ENCODE measurements at regions not wholly inside any gene's neighbourhood (a gene's known extent, or its start where the extent isn't known, plus 50 kb on each side); places are given as distances from the start of the nearest gene placed in this dataset.

DNA sequence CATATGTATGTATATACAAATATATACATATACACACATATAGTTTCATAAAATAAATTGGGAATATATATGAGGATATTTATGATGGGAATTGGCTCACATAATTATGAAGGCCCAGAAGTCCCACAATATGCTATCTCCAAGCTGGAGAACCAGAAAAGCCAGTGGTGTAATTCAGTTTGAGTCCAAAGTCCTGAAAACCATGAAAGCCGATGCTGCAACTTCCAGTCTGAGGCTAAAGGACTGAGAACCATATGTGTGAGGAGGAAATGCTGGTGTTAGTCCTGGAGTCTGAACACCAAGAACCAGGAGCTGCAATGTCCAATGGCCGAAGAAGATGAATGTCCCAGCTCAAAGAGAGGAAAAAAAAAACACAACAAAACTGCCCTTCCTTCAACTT, 65.5 kb upstream of the PRKD1 start:
- no peaks in the 10 kb centered on the region for H3K79me2 ChIP-seq (ENCODE audit: low read length)
- no peak overlapping the region for H3K4me3 ChIP-seq (ENCODE audit: low read length)
- no peak overlapping the region for H2AFZ ChIP-seq (ENCODE audit: low read length)
- TF ChIP-seq EZH2 (optimal IDR thresholded peaks at IDR 0.05; ENCODE audit: low read depth, low read length), result no peak
- TF ChIP-seq, protein P1, sequence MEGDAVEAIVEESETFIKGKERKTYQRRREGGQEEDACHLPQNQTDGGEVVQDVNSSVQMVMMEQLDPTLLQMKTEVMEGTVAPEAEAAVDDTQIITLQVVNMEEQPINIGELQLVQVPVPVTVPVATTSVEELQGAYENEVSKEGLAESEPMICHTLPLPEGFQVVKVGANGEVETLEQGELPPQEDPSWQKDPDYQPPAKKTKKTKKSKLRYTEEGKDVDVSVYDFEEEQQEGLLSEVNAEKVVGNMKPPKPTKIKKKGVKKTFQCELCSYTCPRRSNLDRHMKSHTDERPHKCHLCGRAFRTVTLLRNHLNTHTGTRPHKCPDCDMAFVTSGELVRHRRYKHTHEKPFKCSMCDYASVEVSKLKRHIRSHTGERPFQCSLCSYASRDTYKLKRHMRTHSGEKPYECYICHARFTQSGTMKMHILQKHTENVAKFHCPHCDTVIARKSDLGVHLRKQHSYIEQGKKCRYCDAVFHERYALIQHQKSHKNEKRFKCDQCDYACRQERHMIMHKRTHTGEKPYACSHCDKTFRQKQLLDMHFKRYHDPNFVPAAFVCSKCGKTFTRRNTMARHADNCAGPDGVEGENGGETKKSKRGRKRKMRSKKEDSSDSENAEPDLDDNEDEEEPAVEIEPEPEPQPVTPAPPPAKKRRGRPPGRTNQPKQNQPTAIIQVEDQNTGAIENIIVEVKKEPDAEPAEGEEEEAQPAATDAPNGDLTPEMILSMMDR (IDR thresholded peaks at IDR 0.05; ENCODE audit: low read length), result no peak
- TF ChIP-seq EZH2phosphoT487 (IDR thresholded peaks at IDR 0.05; ENCODE audit: low read length), result no peak
- H3K27ac ChIP-seq (ENCODE audit: low read length), result no peak overlapping the region
- H3K9me3 ChIP-seq (replicated peaks; ENCODE audit: insufficient read depth, low read length), result no peaks in the 10 kb centered on the region
- H3K27me3 ChIP-seq (replicated peaks; ENCODE audit: insufficient read depth, low read length), result no peaks in the 10 kb centered on the region
- H4K20me1 ChIP-seq (ENCODE audit: insufficient read depth, low read length), result no peaks in the 10 kb centered on the region
- no peaks in the 10 kb centered on the region for H3K4me1 ChIP-seq (ENCODE audit: low read length)
- no peak for DNase-seq
- no peak overlapping the region for H3K9ac ChIP-seq (ENCODE audit: low read length)
- no peaks in the 10 kb centered on the region for H3F3A ChIP-seq (ENCODE audit: insufficient read depth, low read length)
- H3K4me2 ChIP-seq (ENCODE audit: low read depth, low read length), result no peak overlapping the region
- no peaks in the 10 kb centered on the region for H3K9me2 ChIP-seq (replicated peaks; ENCODE audit: insufficient read depth, low read length)
- no peaks in the 10 kb centered on the region for H3K36me3 ChIP-seq (replicated peaks; ENCODE audit: insufficient read depth, low read length)

DNA sequence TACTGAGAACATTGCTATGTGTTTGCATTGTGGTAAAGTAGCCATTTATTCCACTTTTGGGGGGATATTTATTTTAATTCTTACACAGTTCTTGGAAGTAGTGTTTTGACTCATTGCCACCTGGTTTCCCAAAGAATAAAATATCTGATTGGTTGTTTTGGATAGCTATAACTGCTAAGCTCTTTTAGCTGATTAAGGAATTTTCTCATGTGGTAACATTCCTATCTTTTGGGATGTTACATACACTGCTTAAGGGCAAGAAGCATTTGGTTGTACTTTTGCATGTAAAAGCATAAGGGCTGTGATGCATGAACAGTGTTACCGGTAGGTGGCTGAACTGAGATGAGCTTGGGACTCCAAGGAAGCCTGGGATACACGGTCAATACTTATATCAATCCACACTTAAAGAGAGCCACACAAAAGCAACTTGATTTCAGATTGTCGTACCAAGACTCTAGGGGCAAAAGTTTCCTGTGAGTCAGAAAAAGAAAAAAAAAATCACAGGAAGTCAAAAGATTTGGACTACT, 71.4 kb upstream of the PRKD1 start:
- no peaks in the 10 kb centered on the region for H3F3A ChIP-seq (ENCODE audit: insufficient read depth, low read length)
- no peak overlapping the region for H3K27ac ChIP-seq (ENCODE audit: low read length)
- DNase-seq, result no peak
- H3K4me2 ChIP-seq (ENCODE audit: low read depth, low read length), result no peak overlapping the region
- H2AFZ ChIP-seq (ENCODE audit: low read length), result no peak overlapping the region
- no peaks in the 10 kb centered on the region for H3K36me3 ChIP-seq (replicated peaks; ENCODE audit: insufficient read depth, low read length)
- no peaks in the 10 kb centered on the region for H4K20me1 ChIP-seq (ENCODE audit: insufficient read depth, low read length)
- no peaks in the 10 kb centered on the region for H3K4me1 ChIP-seq (ENCODE audit: low read length)
- no peaks in the 10 kb centered on the region for H3K27me3 ChIP-seq (replicated peaks; ENCODE audit: insufficient read depth, low read length)
- no peaks in the 10 kb centered on the region for H3K9me2 ChIP-seq (replicated peaks; ENCODE audit: insufficient read depth, low read length)
- H3K4me3 ChIP-seq (ENCODE audit: low read length), result no peak overlapping the region
- H3K79me2 ChIP-seq (ENCODE audit: low read length), result no peaks in the 10 kb centered on the region
- TF ChIP-seq, protein P1 (IDR thresholded peaks at IDR 0.05; ENCODE audit: low read length), result no peak
- TF ChIP-seq EZH2 (optimal IDR thresholded peaks at IDR 0.05; ENCODE audit: low read depth, low read length), result no peak
- no peak for TF ChIP-seq EZH2phosphoT487 (IDR thresholded peaks at IDR 0.05; ENCODE audit: low read length)
- no peak overlapping the region for H3K9ac ChIP-seq (ENCODE audit: low read length)
- no peaks in the 10 kb centered on the region for H3K9me3 ChIP-seq (replicated peaks; ENCODE audit: insufficient read depth, low read length)

DNA sequence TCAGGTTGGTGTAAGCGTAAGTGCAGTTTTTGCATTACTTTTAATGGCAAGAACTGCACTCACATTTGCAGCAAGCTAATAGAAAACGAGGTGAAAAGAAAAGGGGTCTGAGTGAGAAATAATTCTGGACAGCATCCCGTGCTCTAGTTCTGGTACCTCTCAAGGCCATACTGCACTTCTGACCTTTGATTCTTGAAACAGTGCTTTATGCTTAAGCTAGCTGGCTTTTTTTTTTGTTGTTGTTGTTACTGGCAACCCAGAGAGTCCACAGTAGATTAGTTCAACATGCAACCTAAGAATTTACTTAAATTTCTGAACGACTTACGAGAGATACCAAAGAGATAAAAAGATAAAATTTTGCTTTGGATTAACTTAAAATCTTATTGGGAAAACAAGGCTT, 75.2 kb upstream of the PRKD1 start:
- no peak for DNase-seq
- H2AFZ ChIP-seq (ENCODE audit: low read length), result no peak overlapping the region
- no peak overlapping the region for H3K4me3 ChIP-seq (ENCODE audit: low read length)
- no peaks in the 10 kb centered on the region for H3K9me3 ChIP-seq (replicated peaks; ENCODE audit: insufficient read depth, low read length)
- no peaks in the 10 kb centered on the region for H3K79me2 ChIP-seq (ENCODE audit: low read length)
- no peaks in the 10 kb centered on the region for H3K36me3 ChIP-seq (replicated peaks; ENCODE audit: insufficient read depth, low read length)
- TF ChIP-seq EZH2 (optimal IDR thresholded peaks at IDR 0.05; ENCODE audit: low read depth, low read length) (no peak), EZH2phosphoT487 (IDR thresholded peaks at IDR 0.05; ENCODE audit: low read length) (no peak)
- TF ChIP-seq, protein P1 (IDR thresholded peaks at IDR 0.05; ENCODE audit: low read length), result no peak
- H3K4me2 ChIP-seq (ENCODE audit: low read depth, low read length), result no peak overlapping the region
- H3K4me1 ChIP-seq (ENCODE audit: low read length), result no peaks in the 10 kb centered on the region
- no peaks in the 10 kb centered on the region for H3K27me3 ChIP-seq (replicated peaks; ENCODE audit: insufficient read depth, low read length)
- H3K27ac ChIP-seq (ENCODE audit: low read length), result no peak overlapping the region
- H4K20me1 ChIP-seq (ENCODE audit: insufficient read depth, low read length), result no peaks in the 10 kb centered on the region
- no peaks in the 10 kb centered on the region for H3K9me2 ChIP-seq (replicated peaks; ENCODE audit: insufficient read depth, low read length)
- H3F3A ChIP-seq (ENCODE audit: insufficient read depth, low read length), result no peaks in the 10 kb centered on the region
- no peak overlapping the region for H3K9ac ChIP-seq (ENCODE audit: low read length)
